ENCODE measurements at regions not wholly inside any gene's neighbourhood (a gene's known extent, or its start where the extent isn't known, plus 50 kb on each side); places are given as distances from the start of the nearest gene placed in this dataset.

DNA sequence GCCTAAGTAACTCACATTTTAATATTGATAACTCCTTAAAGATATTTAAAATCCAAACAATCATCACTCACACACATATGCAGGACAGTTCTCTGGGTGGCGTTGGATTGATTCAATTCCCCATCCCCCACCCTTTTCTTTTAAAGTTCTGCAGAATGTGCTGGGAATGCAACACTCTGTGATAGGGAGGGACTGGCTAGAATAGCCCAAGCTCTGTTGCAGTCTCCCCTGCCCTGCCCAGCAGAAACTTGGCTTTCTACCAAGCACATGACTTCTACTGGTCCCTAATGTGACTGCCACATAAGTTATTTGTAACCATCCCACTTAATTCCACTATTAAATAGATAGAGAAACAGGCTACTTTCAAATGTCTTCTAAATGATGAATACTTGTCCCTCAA lies 55.2 kb downstream of the TWIST1 start:
- no peak for DNase-seq (ENCODE audit: low read depth)

DNA sequence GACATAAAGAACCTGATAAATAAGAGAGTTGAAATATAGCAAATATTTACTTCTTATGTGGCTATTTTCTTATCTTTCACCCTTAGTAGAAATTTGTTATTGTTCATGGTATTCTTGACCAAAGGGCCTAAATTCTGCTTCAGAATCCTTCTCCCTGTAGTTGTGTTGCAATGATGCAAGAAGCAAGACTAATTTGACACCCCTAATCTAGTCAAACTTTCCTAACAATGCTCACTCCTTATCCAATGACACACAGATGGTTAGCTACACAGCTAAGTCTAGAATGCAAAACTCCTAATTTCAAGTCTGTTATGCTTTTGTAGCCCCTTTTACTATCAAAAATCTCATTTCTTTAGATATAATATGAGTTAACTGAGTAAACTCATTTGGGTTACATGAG lies 56.1 kb downstream of the TWIST1 start:
- DNase-seq (ENCODE audit: low read depth) = peak; percentile 5

DNA sequence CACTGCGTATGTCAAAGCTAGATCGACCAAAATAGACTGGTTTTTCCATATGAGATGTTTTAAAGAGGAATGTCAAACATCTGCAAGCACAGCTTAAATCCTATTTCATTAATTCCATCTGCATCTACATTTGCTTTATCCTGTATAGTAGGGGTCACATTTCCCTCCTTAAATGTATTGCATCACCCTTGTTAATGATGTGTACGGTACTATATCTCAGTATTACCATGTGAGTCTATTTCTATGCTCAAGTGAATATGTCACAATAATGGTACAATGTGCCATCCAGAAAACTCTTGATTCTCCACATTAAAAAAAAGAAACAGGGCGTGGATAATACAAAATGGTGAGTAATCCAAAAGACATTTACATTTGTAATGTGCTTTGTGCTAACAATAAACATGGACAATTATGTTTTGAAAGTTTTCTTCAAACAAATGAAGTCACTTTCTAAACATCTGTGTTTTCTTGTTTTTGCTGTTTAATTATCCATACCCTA lies 56.6 kb downstream of the TWIST1 start:
- peak; percentile 55 for DNase-seq (ENCODE audit: low read depth)

DNA sequence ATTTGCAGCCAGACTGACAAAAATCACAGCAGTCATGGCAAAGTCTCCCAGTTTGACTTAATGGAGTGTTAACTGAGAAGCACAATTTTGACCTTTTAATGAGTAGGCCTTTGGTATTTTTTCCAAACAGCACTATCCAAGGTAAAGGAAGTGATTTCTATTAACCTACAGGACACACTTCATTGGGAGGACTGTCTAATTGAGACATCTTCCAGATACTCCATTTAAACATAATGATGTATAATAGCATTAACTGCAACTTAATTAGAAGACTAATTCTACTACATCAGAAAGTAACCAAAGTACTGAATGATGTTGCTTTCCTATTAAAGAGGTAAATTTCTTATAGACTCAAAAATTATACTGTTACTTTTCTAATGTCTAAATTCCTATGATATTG lies 61.1 kb downstream of the TWIST1 start:
- no peak for DNase-seq (ENCODE audit: low read depth)
